Activated CD8-positive, alpha-beta memory T cell treated with anti-CD3 and anti-CD28 coated beads for 48 hours (primary cell): ENCODE measurements at regions not wholly inside any gene's neighbourhood (a gene's known extent, or its start where the extent isn't known, plus 50 kb on each side); places are given as distances from the start of the nearest gene placed in this dataset.

ENCODE experiments used
- DNase-seq, 3 experiments: peaks; one replicate each; pipeline ENCODE4 v3.0.0-alpha.2; 2020; ENCODE audit warnings: low read depth in 2 of 3, low spot score in 2 of 3

GRCh38 chr5:152990217-152990616, 500.3 kb upstream of the GRIA1 start:
- DNase-seq, result no peak

DNA sequence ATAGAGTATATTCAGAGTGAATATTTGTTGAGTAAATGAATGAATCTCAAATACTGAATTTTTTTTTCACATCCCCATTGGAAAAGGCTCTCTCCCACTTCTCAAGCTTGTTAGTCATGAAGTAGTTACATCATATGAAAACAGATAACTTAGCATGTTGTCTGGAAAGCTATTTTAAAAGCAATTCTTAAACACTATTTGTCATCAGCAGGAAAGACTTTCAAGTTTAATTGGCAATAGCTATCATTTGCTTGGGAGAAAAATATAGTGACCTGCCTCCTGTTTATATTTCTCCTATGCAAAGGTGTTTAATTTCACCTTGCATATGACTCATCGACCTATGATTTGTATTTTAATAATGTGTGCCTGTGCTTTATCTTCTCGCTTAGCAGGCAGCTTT, 499.8 kb upstream of the GRIA1 start:
- DNase-seq, result no peak

- DNase-seq, result no peak
Measured at GRCh38 chr5:152994033-152994680, 496.3 kb upstream of the GRIA1 start.

- DNase-seq, result no peak
Measured at GRCh38 chr5:152995214-152995725, 495.2 kb upstream of the GRIA1 start.

DNA sequence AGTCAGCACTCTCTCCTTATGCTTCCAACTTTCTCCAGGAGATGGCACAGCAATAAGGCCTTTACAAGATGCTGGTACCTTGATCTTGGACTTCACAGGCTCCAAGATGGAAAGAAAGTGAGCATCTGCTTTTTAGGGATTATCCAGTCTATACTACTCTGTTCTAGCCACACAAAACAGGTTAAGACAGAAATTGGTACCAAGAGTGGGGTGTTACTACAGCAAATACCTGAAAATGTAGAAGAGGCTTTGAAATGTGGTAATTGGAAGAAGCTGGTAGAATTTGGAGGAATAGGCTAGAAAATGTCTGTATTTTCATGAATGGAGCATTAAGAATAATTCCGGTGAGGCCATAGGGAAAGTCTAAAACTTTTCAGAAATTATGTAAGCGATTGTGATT, 484.8 kb upstream of the GRIA1 start:
- no peak for DNase-seq

GRCh38 chr5:153006681-153007080, 483.8 kb upstream of the GRIA1 start:
- no peak for DNase-seq

- no peak for DNase-seq
Measured at GRCh38 chr5:153014194-153014593, 476.3 kb upstream of the GRIA1 start.

- no peak for DNase-seq
Measured at GRCh38 chr5:153018121-153018520, 472.3 kb upstream of the GRIA1 start.

DNA sequence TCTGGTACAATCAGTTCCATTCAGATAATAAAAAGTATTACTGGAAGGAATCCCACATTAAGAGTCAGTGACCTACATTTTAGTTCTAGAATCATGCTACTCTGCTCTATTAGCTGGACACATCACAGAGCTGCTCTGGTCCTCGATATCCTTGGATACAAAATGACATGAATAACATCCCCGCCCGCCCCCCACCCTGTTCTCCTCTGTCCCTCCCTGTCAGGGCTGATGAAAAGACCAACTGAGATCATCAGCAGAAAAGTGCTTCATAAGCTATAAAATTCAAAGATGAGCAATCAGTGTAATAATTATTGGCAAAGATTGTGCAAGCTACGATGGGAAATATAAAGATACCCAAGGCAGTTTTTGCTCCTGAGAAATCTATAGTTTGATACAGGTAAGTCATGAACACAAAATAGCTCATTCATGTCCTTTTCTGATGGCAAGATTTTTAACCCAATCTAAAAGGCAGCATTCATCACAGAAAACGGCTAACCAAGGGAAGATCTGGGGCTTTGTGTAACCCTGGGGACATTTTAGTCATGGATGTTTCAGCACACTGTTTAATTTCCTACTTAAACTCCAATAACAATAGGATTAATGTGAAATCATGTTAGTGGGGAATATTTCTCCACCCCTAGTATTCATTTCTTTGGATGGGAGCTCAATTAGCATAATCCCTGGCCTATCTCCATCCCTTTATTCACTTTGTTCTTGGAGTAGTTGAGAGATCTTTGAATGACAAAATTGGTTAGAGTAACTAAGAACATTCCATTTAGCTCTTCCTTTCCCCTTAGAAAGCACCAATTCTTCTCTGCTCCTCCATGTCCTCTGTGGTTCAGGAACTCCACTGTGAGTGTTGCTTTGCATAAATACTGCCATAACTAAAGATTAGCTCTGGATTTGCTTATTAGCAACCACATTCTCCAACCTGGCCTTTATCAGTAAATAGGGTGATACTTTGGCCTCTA, 459.4 kb upstream of the GRIA1 start:
- no peak for DNase-seq

DNA sequence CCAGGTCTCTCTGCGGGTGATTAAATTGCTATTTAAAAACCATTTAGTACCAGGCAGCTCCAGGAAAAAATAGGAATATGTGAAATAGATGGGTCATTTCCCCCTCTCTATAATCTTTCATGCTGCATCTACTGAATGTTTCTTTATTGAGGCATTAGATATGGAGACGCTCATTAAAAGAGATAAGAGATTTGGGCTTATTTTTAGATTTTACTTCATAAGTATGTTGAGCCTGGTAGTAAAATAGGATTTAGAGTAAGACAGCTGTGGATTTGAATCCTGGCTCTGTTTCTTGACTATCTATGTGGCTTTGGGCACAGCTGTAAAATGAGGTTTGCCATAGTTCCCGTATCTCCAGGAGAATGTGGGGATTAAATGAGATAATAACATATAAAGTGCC, 451.0 kb upstream of the GRIA1 start:
- DNase-seq, result no peak

- DNase-seq, result no peak
Measured at GRCh38 chr5:153043886-153044285, 446.6 kb upstream of the GRIA1 start.

- DNase-seq, result no peak
Measured at GRCh38 chr5:153050496-153051179, 439.8 kb upstream of the GRIA1 start.

DNA sequence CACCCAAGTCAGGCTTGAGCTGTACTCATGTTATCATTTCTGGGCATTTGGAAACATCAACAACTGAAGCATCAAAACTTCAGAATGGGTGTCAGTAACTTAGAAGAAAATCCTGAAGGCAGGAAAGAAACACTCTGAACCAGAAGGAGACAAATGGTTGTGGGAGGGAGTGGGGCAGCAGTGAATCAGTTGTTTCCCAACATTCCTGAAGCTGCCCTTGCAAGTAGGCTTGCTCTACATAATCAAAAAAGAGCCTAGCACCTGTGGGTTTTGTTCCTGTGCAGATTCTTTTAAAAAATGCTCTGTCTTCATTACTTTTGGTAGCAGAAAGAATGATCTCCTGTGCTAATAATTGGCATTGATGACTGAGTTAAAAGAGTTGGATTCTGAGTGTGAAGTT, 424.2 kb upstream of the GRIA1 start:
- DNase-seq, result no peak

GRCh38 chr5:153067869-153068268, 422.6 kb upstream of the GRIA1 start:
- DNase-seq, result no peak

GRCh38 chr5:153079396-153079795, 411.1 kb upstream of the GRIA1 start:
- DNase-seq, result no peak

DNA sequence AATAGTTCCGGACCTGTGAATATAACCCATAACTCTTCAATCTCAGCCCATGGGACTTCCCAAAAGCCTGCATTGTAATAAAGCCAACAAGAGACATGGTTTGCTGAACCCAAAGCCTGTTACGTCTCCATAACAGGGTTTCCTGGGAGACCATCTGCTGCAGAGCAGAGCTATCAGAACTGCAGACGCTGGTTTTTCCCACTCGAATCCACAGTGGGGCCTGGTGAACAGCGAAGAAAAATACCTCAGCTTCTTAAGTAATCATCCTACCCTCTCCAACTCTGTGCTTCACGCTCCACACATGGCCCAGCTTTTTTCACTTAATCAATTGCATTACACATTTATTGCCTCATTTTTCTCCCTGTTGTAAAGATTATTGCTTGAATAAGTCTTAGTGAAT, 409.5 kb upstream of the GRIA1 start:
- DNase-seq, result no peak

DNA sequence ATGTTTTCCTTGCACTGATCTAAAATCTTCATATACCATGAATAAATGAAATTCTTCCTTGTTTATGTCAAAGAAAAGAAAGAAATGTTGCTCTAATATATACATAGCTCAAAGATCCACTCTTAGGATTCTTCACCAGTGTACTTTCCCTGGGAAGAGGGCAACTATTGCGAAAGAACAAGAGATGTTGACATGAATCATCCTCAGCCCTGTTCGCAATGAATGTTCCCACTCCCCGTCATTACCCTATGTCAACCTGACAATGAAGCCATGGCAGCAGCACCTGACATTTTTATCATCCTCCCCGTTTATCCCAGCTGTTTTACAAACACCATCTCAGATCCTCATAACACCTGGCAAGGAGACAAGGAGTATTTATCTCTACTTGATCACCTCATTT, 409.1 kb upstream of the GRIA1 start:
- DNase-seq, result no peak

DNA sequence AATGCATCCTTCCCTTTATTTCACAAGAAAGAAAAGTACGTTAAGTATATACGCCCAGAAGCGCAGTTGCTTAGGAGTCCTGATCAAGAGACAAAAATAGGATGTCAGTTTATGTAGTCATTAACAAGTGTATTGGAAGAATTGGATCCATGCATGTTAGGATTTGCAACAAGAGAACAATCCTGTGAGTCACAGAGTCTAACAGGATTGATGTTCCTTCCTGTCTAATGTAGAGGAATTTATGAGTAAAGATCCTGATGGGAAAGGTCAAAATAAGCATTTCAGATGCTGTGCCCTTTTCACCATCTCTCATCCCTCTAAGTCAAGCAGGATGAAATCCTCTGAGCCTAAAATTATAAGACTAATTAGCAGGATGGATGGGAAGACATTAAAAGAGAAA, 406.0 kb upstream of the GRIA1 start:
- DNase-seq, result no peak

GRCh38 chr5:153086486-153086885, 404.0 kb upstream of the GRIA1 start:
- no peak for DNase-seq

- no peak for DNase-seq
Measured at GRCh38 chr5:153088538-153088937, 401.9 kb upstream of the GRIA1 start.

- DNase-seq, result no peak
Measured at GRCh38 chr5:153094333-153094732, 396.1 kb upstream of the GRIA1 start.

DNA sequence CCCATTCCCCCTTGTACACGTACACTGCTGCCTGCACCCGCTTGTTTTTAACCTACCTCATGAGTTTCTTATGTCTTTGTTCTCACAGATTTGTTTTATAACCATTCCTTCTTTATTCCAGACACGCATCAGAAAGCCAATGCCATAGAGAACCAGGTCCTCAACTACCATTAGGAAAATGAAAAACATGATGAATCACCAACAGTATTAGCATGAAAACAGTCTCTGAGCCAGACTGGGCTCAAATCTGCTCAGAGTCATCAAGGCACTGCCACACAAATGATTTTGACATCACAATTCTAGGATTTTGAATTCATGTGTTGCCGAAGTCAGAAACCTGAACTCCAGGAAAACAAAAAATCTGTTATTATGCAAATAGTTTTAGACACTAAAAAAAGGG, 394.1 kb upstream of the GRIA1 start:
- no peak for DNase-seq
